ENCODE measurements at regions not wholly inside any gene's neighbourhood (a gene's known extent, or its start where the extent isn't known, plus 50 kb on each side); places are given as distances from the start of the nearest gene placed in this dataset.

GRCh38 chr20:12305188-12305950 lies 387.7 kb downstream of the BTBD3 start (continued):
- TF ChIP-seq AFF4 (CRISPR knock-in tag; IDR thresholded peaks at IDR 0.05; ENCODE audit: borderline replicate concordance) (no peak), NFATC4 (CRISPR knock-in tag; IDR thresholded peaks at IDR 0.05) (no peak), OVOL2 (CRISPR knock-in tag; IDR thresholded peaks at IDR 0.05; ENCODE audit: borderline replicate concordance) (no peak)

GRCh38 chr20:12306107-12306506 lies 388.4 kb downstream of the BTBD3 start:
- DNase-seq (ENCODE audit: low spot score): no peak
- H3K36me3 Mint-ChIP-seq: peaks cover 14% of the 10 kb centered on the region
- H3K9me3 Mint-ChIP-seq: peaks cover 36% of the 10 kb centered on the region
- H3K4me1 Mint-ChIP-seq: peaks cover 2% of the 10 kb centered on the region; the same call in 1 of the 2 replicates
- no peak for ATAC-seq
- no peak overlapping the region for H3K4me3 Mint-ChIP-seq
- no peak overlapping the region for H3K27ac Mint-ChIP-seq
- ChIA-PET POLR2A (no interaction called here), CTCF (no interaction called here)
- no peaks in the 10 kb centered on the region; the same call in 1 of the 2 replicates for H3K27me3 Mint-ChIP-seq (ENCODE audit: low read depth)
- TF ChIP-seq ZNF423 (CRISPR knock-in tag; IDR thresholded peaks at IDR 0.05) (no peak), GABPB1 (CRISPR knock-in tag; IDR thresholded peaks at IDR 0.05) (no peak), USF1 (CRISPR knock-in tag; IDR thresholded peaks at IDR 0.05) (no peak), E2F5 (CRISPR knock-in tag; IDR thresholded peaks at IDR 0.05) (no peak), PREB (CRISPR knock-in tag; IDR thresholded peaks at IDR 0.05; ENCODE audit: borderline replicate concordance) (no peak), TEAD1 (CRISPR knock-in tag; IDR thresholded peaks at IDR 0.05) (no peak), ATF1 (CRISPR knock-in tag; IDR thresholded peaks at IDR 0.05) (no peak), ZNF219 (CRISPR knock-in tag; IDR thresholded peaks at IDR 0.05; ENCODE audit: borderline replicate concordance) (no peak), ATF2 (CRISPR knock-in tag; IDR thresholded peaks at IDR 0.05; ENCODE audit: borderline replicate concordance, low read depth) (no peak), CDX4 (CRISPR knock-in tag; IDR thresholded peaks at IDR 0.05; ENCODE audit: borderline replicate concordance) (no peak), SMAD3 (CRISPR knock-in tag; IDR thresholded peaks at IDR 0.05; ENCODE audit: borderline replicate concordance) (no peak), STAT6 (CRISPR knock-in tag; conservative IDR thresholded peaks at IDR 0.05; ENCODE audit: low read depth) (no peak), MAX (CRISPR knock-in tag; IDR thresholded peaks at IDR 0.05) (no peak), ZNF425 (CRISPR knock-in tag; conservative IDR thresholded peaks at IDR 0.05) (no peak), USF2 (CRISPR knock-in tag; IDR thresholded peaks at IDR 0.05) (no peak), HMGA2 (CRISPR knock-in tag; IDR thresholded peaks at IDR 0.05) (no peak), ZBTB21 (CRISPR knock-in tag; IDR thresholded peaks at IDR 0.05; ENCODE audit: borderline replicate concordance) (no peak)

All from WTC11 (cell line).